ENCODE measurements at regions not wholly inside any gene's neighbourhood (a gene's known extent, or its start where the extent isn't known, plus 50 kb on each side); places are given as distances from the start of the nearest gene placed in this dataset.

DNA sequence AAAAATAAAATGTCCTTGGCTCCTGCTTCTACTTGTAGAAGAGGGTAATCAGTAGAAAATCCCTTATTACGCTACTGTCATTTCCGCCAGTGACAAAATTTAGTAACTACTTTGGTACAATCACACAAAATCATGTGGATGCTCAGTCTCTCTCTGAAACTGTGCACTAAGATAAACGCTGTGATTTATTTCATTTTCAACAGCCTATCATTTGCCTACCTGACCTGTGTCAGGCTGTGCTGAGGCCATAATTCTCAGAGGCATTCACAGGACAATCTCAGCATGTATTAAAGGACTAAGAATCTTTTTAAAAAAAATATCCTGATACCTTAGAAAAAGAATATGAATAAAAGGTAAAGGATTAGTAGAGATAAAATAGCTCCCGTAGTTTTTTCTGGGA is 226.0 kb downstream of the RASSF9 start:
- TF ChIP-seq, protein P1, sequence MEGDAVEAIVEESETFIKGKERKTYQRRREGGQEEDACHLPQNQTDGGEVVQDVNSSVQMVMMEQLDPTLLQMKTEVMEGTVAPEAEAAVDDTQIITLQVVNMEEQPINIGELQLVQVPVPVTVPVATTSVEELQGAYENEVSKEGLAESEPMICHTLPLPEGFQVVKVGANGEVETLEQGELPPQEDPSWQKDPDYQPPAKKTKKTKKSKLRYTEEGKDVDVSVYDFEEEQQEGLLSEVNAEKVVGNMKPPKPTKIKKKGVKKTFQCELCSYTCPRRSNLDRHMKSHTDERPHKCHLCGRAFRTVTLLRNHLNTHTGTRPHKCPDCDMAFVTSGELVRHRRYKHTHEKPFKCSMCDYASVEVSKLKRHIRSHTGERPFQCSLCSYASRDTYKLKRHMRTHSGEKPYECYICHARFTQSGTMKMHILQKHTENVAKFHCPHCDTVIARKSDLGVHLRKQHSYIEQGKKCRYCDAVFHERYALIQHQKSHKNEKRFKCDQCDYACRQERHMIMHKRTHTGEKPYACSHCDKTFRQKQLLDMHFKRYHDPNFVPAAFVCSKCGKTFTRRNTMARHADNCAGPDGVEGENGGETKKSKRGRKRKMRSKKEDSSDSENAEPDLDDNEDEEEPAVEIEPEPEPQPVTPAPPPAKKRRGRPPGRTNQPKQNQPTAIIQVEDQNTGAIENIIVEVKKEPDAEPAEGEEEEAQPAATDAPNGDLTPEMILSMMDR (conservative IDR thresholded peaks at IDR 0.05; ENCODE audit: low read length), result no peak
- no peak for TF ChIP-seq EZH2phosphoT487 (IDR thresholded peaks at IDR 0.05; ENCODE audit: borderline replicate concordance)

Measured in Loucy (cell line).